ENCODE measurements at regions not wholly inside any gene's neighbourhood (a gene's known extent, or its start where the extent isn't known, plus 50 kb on each side); places are given as distances from the start of the nearest gene placed in this dataset.

DNA sequence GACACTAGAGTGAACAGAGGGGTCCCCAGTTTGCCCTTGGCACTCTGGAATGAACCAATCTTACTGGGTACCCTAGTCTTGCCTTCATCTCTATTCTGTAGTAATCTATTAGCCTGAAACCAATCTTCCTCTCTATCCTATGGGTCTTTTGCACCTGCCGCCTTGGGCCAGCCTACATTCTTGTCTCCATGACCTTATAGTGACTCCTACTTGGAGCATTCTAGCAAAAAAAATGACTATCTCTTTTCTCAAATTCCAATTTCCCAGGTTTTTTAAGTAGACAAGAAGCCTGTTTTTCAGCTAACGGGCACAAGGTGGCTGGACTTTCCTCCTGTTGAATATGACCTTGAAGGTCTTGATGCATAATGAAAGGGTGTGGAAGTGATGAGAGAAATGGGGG lies 568.7 kb downstream of the TRAM1L1 start:
- TF ChIP-seq, protein P1, sequence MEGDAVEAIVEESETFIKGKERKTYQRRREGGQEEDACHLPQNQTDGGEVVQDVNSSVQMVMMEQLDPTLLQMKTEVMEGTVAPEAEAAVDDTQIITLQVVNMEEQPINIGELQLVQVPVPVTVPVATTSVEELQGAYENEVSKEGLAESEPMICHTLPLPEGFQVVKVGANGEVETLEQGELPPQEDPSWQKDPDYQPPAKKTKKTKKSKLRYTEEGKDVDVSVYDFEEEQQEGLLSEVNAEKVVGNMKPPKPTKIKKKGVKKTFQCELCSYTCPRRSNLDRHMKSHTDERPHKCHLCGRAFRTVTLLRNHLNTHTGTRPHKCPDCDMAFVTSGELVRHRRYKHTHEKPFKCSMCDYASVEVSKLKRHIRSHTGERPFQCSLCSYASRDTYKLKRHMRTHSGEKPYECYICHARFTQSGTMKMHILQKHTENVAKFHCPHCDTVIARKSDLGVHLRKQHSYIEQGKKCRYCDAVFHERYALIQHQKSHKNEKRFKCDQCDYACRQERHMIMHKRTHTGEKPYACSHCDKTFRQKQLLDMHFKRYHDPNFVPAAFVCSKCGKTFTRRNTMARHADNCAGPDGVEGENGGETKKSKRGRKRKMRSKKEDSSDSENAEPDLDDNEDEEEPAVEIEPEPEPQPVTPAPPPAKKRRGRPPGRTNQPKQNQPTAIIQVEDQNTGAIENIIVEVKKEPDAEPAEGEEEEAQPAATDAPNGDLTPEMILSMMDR (IDR thresholded peaks at IDR 0.05; ENCODE audit: insufficient read depth, low read length) = no peak
- no peak for DNase-seq (ENCODE audit: low read depth)
- no peak overlapping the region for H3K4me3 ChIP-seq (ENCODE audit: low read depth, low read length)

DNA sequence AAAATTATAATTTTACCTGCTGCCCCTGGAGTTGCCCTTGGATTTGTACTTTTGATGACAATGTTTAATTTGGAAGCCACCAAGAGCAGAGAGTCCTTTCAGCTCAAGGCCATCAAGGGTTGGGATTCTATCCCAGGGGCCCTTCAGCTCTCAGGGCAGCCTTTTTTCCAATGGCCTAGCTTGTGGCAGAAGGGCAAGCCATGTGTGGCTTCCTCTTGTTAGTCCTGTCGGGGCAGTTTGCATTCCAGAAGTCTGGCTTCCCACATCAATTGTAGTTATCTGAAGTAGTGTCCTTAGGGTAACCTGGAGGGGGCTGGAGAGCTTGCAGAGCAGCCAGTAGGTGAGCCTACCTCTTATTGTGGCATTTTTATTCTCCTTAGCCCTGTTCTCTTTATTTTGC lies 569.4 kb downstream of the TRAM1L1 start:
- TF ChIP-seq, protein P1 (IDR thresholded peaks at IDR 0.05; ENCODE audit: insufficient read depth, low read length) = no peak
- DNase-seq (ENCODE audit: low read depth) = no peak

DNA sequence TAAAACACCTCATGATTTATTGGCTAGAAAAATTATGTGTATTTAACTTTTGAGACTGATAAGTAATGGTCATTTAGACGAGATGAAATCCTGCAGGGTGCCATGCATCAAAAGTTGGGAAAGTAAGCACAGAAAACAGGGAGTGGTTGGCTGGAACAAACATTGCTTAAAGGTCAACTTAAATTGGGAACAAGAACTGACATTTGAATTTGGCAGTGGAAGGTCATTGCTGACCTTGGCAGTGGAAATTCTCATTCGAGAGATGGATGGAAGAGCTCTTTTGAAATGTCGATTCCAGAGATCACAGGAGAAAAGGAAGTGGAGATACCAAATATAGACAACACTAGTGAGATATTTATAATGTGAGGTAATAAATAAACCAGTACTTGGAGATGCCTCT lies 572.8 kb downstream of the TRAM1L1 start:
- TF ChIP-seq, protein P1 (IDR thresholded peaks at IDR 0.05; ENCODE audit: insufficient read depth, low read length) = no peak
- no peak for DNase-seq (ENCODE audit: low read depth)
- H3K4me3 ChIP-seq (ENCODE audit: low read depth, low read length) = no peak overlapping the region

More for the DNA sequence above, 569.4 kb downstream of the TRAM1L1 start:
- H3K4me3 ChIP-seq (ENCODE audit: low read depth, low read length) = no peak overlapping the region

DNA sequence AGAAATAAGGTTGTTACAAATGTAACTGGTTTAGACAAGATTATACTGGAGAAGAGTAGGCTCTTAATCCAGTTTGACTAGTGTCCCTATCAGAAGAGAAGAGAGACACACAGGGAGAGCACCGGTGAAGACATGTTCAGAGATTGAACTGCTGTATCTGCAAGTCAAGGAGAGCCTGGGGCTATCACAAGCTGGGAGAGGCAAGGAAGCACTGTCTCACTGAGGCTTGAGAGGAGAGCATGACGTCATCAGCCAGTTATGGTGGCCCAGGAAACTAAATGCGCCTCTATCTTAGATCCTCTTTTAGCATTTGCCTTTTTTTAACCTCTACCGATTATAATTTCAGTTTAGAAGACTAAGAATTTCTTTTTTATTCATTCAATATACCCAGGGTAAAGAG lies 583.4 kb downstream of the TRAM1L1 start:
- no peak overlapping the region for H3K4me3 ChIP-seq (ENCODE audit: low read depth, low read length)
- TF ChIP-seq, protein P1 (IDR thresholded peaks at IDR 0.05; ENCODE audit: insufficient read depth, low read length) = no peak
- no peak for DNase-seq (ENCODE audit: low read depth)

DNA sequence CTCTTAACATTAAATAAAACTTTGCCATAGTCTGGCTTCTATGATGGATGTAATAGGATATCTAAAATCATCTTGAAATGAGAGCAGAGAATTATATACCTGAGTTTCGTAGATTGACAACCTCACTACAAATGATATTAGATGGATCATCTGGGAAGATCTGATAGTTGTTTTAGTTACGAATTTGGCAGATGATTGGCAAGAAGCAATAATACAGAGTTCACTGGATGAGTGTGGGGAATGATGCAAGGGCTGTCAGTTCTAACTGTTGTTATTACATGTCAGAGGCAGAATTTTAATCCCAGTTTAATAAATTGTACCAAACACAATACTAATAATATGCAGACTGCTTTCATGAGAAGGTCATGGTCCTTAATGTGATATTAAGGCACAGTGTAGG lies 585.2 kb downstream of the TRAM1L1 start:
- no peak for DNase-seq (ENCODE audit: low read depth)
- TF ChIP-seq, protein P1 (IDR thresholded peaks at IDR 0.05; ENCODE audit: insufficient read depth, low read length) = no peak
- no peak overlapping the region for H3K4me3 ChIP-seq (ENCODE audit: low read depth, low read length)

DNA sequence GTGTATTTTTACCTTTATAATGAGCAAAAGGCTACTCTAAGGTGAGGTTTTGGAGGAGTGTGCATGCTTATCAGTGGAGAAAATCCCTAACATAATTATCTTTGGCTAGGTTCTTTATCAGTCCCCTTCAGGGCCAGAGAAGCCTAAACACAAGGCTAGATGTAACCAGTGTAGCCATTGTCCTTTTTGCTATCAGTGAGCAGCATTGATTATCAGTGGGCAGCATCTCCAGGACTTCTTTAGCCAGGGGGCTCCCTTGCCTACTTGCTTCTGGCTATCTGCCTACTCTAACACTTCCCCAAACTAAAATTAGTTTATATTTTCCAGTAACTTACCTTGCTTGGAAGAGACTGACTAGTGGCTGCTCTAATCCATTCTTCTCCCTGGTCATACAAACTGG lies 595.6 kb downstream of the TRAM1L1 start:
- no peak overlapping the region for H3K4me3 ChIP-seq (ENCODE audit: low read depth, low read length)
- DNase-seq (ENCODE audit: low read depth) = no peak
- TF ChIP-seq, protein P1 (IDR thresholded peaks at IDR 0.05; ENCODE audit: insufficient read depth, low read length) = no peak

DNA sequence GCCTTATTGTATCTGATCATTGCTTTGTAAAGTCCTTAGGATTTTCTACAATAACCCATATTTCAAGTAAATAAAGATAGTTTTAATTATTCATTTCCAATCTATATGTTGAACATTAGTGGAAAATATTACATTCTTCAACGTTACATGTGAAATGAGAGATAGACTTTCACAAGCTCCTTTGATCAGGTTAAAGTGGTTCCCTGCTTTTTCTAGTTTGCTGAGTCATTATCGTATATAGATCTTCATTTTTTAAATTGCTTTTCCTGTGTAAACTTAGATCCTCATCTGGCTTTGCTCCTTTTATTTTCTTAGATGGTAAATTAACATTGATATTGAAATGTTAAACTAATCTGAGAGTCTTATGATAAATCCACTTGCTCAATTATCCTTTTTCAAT lies 599.0 kb downstream of the TRAM1L1 start:
- no peak overlapping the region for H3K4me3 ChIP-seq (ENCODE audit: low read depth, low read length)
- TF ChIP-seq, protein P1 (IDR thresholded peaks at IDR 0.05; ENCODE audit: insufficient read depth, low read length) = no peak
- DNase-seq (ENCODE audit: low read depth) = no peak

All from fibroblast of the aortic adventitia (primary cell).